CD4-positive, alpha-beta T cell (primary cell): ENCODE measurements at regions not wholly inside any gene's neighbourhood (a gene's known extent, or its start where the extent isn't known, plus 50 kb on each side); places are given as distances from the start of the nearest gene placed in this dataset.

Experiments
- ATAC-seq: fragments of 200-7000 bp; cut with Tn5 transposase; one replicate; pipeline ENCODE4 v1.10.0; 2022; ENCODE audit warnings: mild to moderate bottlenecking; ENCODE audit not compliant: poor library complexity
- CTCF ChIA-PET: fragments of 350-600 bp; sonication (Branson Sonifier 250); formaldehyde crosslinking; loops from one replicate; lab custom pipeline; 2021; ENCODE audit warnings: antibody characterized with exemption, inconsistent platforms; lab: Charles Lee
- POLR2A ChIA-PET: fragments of 350-600 bp; sonication (Branson Sonifier 250); formaldehyde crosslinking; loops from one replicate; lab custom pipeline; 2021; ENCODE audit warnings: antibody characterized with exemption, inconsistent platforms; lab: Charles Lee
- DNase-seq, 14 experiments: peaks; one replicate each; pipeline ENCODE4 v3.0.0-alpha.2; 2013 to 2020; ENCODE audit warnings: mixed read lengths in 2 of 14
- H3K27ac ChIP-seq, 2 donors: one replicate each; pipeline versions ENCODE4 v1.5.1 to v1.7.0; 2013; ENCODE audit warnings: low read length in 2 of 2, low read depth in 1 of 2, mild to moderate bottlenecking in 1 of 2
- H3K27me3 ChIP-seq, 2 experiments: 1 replicate in 1 of 2; 2 replicates in 1 of 2; pipeline versions ENCODE4 v1.6.1 to v1.7.0; 2013; ENCODE audit warnings: low read length in 2 of 2, control low read depth in 1 of 2, mild to moderate bottlenecking in 1 of 2, moderate library complexity in 1 of 2; ENCODE audit not compliant: insufficient read depth in 2 of 2, control insufficient read depth in 1 of 2
- H3K36me3 ChIP-seq: one replicate; pipeline ENCODE4 v1.6.1; 2013; ENCODE audit warnings: low read length, control low read depth; ENCODE audit not compliant: insufficient read depth
- H3K4me1 ChIP-seq: one replicate; pipeline ENCODE4 v1.6.1; 2013; ENCODE audit warnings: low read length, control low read depth; ENCODE audit not compliant: insufficient read depth
- H3K4me3 ChIP-seq: one replicate; pipeline ENCODE4 v1.5.1; 2013; ENCODE audit warnings: mild to moderate bottlenecking, low read length, moderate library complexity
- H3K9me3 ChIP-seq, 2 experiments: 1 replicate in 1 of 2; 2 replicates in 1 of 2; pipeline versions ENCODE4 v1.6.1 to v1.7.0; 2013; ENCODE audit warnings: low read length in 2 of 2, mild to moderate bottlenecking in 2 of 2, control low read depth in 1 of 2, moderate library complexity in 1 of 2; ENCODE audit not compliant: control insufficient read depth in 1 of 2, insufficient read depth in 1 of 2
- H3K27ac Mint-ChIP-seq: one replicate; pipeline ENCODE4 v1.8.0; 2020; ENCODE audit warnings: mixed read lengths
- H3K27me3 Mint-ChIP-seq: one replicate; pipeline ENCODE4 v1.8.0; 2021; ENCODE audit warnings: mixed read lengths
- H3K36me3 Mint-ChIP-seq: one replicate; pipeline ENCODE4 v1.8.0; 2021; ENCODE audit warnings: low read depth, mixed read lengths
- H3K4me1 Mint-ChIP-seq: one replicate; pipeline ENCODE4 v1.8.0; 2021; ENCODE audit warnings: low read depth, mixed read lengths
- H3K4me3 Mint-ChIP-seq: one replicate; pipeline ENCODE4 v1.8.0; 2020; ENCODE audit warnings: mild to moderate bottlenecking, mixed read lengths
- H3K9me3 Mint-ChIP-seq: one replicate; pipeline ENCODE4 v1.8.0; 2020; ENCODE audit warnings: mixed read lengths
- intact Hi-C, 2 experiments: fragments of 100-400 bp; cut with DNase I in 1 of 2; cut with micrococcal nuclease in 1 of 2; formaldehyde crosslinking; loops; one replicate each; pipeline versions ENCODE4 v1.15.1 to v1.9.0; 2023 to 2025; cut with DNase I, micrococcal nuclease
- TF ChIP-seq, protein P1 (sequence below): fragments of 200-600 bp; IDR thresholded peaks from one replicate; pipeline ENCODE4 v1.8.0; 2022; ENCODE audit warnings: antibody characterized with exemption, mild to moderate bottlenecking

- no peak overlapping the region for H3K4me3 ChIP-seq
- H3K4me3 Mint-ChIP-seq: no peak overlapping the region
- no peaks in the 10 kb centered on the region for H3K4me1 Mint-ChIP-seq
- intact Hi-C loops: no loop called here
- H3K36me3 Mint-ChIP-seq: no peaks in the 10 kb centered on the region
- H3K36me3 ChIP-seq: no peaks in the 10 kb centered on the region
- ATAC-seq (no peak), DNase-seq (no peak)
- TF ChIP-seq, protein P1, sequence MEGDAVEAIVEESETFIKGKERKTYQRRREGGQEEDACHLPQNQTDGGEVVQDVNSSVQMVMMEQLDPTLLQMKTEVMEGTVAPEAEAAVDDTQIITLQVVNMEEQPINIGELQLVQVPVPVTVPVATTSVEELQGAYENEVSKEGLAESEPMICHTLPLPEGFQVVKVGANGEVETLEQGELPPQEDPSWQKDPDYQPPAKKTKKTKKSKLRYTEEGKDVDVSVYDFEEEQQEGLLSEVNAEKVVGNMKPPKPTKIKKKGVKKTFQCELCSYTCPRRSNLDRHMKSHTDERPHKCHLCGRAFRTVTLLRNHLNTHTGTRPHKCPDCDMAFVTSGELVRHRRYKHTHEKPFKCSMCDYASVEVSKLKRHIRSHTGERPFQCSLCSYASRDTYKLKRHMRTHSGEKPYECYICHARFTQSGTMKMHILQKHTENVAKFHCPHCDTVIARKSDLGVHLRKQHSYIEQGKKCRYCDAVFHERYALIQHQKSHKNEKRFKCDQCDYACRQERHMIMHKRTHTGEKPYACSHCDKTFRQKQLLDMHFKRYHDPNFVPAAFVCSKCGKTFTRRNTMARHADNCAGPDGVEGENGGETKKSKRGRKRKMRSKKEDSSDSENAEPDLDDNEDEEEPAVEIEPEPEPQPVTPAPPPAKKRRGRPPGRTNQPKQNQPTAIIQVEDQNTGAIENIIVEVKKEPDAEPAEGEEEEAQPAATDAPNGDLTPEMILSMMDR: no peak
- ChIA-PET CTCF (no interaction called here), POLR2A (no interaction called here)
- peaks cover 8% of the 10 kb centered on the region in 2 experiments for H3K27me3 ChIP-seq
- H3K27me3 Mint-ChIP-seq: peaks cover 47% of the 10 kb centered on the region
- H3K9me3 Mint-ChIP-seq: no peaks in the 10 kb centered on the region
- H3K27ac Mint-ChIP-seq: no peak overlapping the region
- H3K4me1 ChIP-seq: no peaks in the 10 kb centered on the region
- no peak overlapping the region for H3K27ac ChIP-seq
- H3K9me3 ChIP-seq: no peaks in the 10 kb centered on the region
These were observed 71.9 kb upstream of the AKR1E2 start for GRCh38 chr10:4754143-4754542.

DNA sequence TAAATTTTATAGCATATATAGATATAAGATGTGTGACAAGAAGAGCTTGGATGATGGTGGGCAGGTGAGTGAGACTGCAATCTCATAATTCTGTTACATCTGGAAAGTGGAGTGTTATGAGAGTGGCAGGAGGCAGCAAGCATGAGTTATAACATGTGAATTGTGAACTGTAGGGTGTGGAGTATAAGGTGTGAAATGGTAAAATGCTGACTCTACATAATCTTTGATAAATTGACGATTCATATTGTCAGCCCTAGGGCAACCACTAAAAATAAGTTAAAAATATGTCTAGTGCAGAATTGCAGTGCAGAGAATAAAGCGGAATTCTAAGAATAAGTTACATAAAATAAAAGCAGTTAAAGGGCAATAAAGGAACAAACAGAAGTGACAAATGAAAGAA is 74.8 kb upstream of the AKR1E2 start:
- Mint-ChIP-seq H3K9me3 (no peaks in the 10 kb centered on the region), H3K4me1 (no peaks in the 10 kb centered on the region), H3K27me3 (peaks cover 49% of the 10 kb centered on the region), H3K36me3 (no peaks in the 10 kb centered on the region), H3K4me3 (no peak overlapping the region), H3K27ac (no peak overlapping the region)
- Histone ChIP-seq H3K36me3 (no peaks in the 10 kb centered on the region), H3K4me1 (no peaks in the 10 kb centered on the region), H3K27ac (no peak overlapping the region), H3K4me3 (no peak overlapping the region), H3K9me3 (no peaks in the 10 kb centered on the region), H3K27me3 (peaks cover 16 to 26% of the 10 kb centered on the region in 2 experiments)
- ATAC-seq (no peak), DNase-seq (no peak)
- intact Hi-C loops: no loop called here
- ChIA-PET CTCF (no interaction called here), POLR2A (no interaction called here)
- TF ChIP-seq, protein P1: no peak

DNA sequence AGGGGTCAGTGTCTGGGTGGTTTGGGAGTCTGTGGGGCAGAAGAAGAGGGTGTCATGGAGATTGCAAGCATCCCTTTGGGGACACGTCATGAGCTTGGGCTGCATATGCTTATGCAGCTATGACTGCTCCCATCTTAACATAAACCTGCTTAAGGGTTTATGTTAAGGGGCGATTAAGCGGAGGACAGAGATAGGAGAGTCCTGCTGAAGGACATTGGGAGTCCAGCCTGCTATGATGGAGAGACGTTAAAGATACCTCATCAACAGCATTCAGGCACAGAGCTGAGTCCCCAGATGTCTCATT is 76.8 kb upstream of the AKR1E2 start:
- intact Hi-C loops: no loop called here
- Histone ChIP-seq H3K9me3 (no peaks in the 10 kb centered on the region), H3K36me3 (no peaks in the 10 kb centered on the region), H3K27ac (no peak overlapping the region), H3K4me1 (no peaks in the 10 kb centered on the region), H3K27me3 (peaks cover 18 to 35% of the 10 kb centered on the region in 2 experiments), H3K4me3 (no peak overlapping the region)
- TF ChIP-seq, protein P1: no peak
- Mint-ChIP-seq H3K36me3 (no peaks in the 10 kb centered on the region), H3K9me3 (no peaks in the 10 kb centered on the region), H3K4me1 (no peaks in the 10 kb centered on the region), H3K4me3 (no peak overlapping the region), H3K27ac (no peak overlapping the region), H3K27me3 (peaks cover 51% of the 10 kb centered on the region)
- ChIA-PET POLR2A (no interaction called here), CTCF (no interaction called here)
- DNase-seq (no peak), ATAC-seq (no peak)
